NCI-H146 treated with DMSO at 0.1 percent for 48 hours (cell line): ENCODE measurements at regions not wholly inside any gene's neighbourhood (a gene's known extent, or its start where the extent isn't known, plus 50 kb on each side); places are given as distances from the start of the nearest gene placed in this dataset.
A peak's percentile ranks its signal among the peaks of the same experiment; 100 is the strongest.
"Not testable (repeated sequence)": the region's sequence is repeated elsewhere in the genome, so short reads cannot be mapped to it uniquely, and the experiment has no call there.

Experiments used
- DNase-seq: peaks from one replicate; lab custom pipeline; 2025; ENCODE audit not compliant: unreplicated experiment; lab: John Stamatoyannopoulos, UW

- no peak for DNase-seq
Measured at GRCh38 chr5:104119529-104119928, 556.9 kb upstream of the NUDT12 start.

DNA sequence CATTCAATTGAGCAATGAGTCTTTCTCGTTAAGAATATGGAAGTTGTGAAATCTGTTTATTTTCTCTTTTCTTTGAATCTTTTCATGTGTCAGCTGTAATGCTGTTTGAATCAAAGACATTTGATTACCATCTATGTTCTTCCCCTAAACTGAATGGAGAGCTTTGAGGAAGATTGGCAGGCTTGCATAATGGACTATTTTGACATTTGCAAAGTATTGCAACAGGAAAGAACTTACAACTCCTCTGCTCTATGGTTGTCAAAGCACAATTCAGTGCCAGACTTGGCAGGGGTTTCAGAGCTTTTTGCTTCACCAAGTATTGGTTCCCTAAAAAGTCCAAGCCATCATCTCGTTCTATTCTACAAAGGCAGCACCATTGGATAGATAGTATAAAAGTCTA lies 549.0 kb upstream of the NUDT12 start:
- DNase-seq, result no peak

- no peak for DNase-seq
Measured at GRCh38 chr5:104096451-104096850, 533.9 kb upstream of the NUDT12 start.

- no peak for DNase-seq
Measured at GRCh38 chr5:104095527-104095926, 532.9 kb upstream of the NUDT12 start.

- DNase-seq, result no peak
Measured at GRCh38 chr5:104088876-104089778, 526.5 kb upstream of the NUDT12 start.

GRCh38 chr5:104084896-104085295 lies 522.3 kb upstream of the NUDT12 start:
- peak; percentile 73 for DNase-seq

- no peak for DNase-seq
Measured at GRCh38 chr5:104082754-104083153, 520.2 kb upstream of the NUDT12 start.

- DNase-seq, result no peak
Measured at GRCh38 chr5:104081232-104081631, 518.6 kb upstream of the NUDT12 start.

GRCh38 chr5:104080646-104081175 lies 518.1 kb upstream of the NUDT12 start:
- no peak for DNase-seq

GRCh38 chr5:104079861-104080645 lies 517.5 kb upstream of the NUDT12 start:
- not testable (repeated sequence) for DNase-seq

DNA sequence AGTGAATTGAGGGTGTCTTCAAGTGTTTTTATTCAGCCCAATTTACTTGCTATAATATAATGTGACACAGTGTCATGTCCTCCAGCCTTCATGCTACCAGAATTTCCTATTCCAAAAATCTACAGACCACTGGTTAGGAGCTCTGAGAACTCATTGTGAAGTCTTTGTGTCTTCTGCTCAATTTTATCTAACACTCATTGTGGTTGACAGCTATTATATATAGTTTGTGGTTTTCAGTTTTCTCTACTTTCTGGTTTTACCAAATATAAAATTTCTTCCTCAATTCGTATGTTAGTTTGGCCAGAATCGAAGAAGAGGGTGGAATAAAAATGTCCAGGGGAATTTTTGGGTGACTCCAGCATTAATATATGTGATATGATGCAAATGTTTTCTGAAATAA lies 509.3 kb upstream of the NUDT12 start:
- DNase-seq, result no peak

DNA sequence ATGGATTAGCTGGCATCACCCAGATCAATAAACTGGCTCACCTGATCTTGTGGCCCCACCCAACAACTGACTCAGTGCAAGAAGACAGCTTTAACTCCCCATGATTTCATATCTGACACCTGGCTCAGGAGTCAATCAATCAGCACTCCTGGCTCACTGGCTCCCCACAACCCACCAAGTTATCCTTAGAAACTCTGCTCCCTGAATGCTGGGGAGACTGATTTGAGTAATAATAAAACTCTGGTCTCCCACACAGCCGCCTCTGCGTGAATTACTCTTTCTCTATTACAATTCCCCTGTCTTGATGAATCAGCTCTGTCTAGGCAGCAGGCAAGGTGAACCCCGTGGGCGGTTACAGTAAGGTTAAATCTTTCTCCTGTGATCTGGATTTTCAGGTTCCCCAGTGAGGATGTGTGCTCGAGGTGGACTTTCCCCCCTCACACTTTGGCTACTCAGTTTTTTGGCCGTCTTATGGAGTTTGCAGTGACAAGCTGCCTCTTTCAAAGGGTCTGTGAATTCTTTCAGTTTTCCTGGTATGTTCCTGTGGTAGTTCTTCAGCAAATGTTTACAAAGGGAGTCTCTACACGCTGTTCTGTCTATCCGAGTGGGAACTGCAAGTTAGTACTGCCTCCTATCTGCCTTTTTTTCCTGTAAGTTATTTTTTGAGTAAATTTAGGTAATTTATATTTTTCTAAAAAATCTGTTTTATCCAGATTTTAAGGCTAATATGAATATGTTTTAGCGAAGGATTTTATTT lies 500.2 kb upstream of the NUDT12 start:
- DNase-seq, result no peak

DNA sequence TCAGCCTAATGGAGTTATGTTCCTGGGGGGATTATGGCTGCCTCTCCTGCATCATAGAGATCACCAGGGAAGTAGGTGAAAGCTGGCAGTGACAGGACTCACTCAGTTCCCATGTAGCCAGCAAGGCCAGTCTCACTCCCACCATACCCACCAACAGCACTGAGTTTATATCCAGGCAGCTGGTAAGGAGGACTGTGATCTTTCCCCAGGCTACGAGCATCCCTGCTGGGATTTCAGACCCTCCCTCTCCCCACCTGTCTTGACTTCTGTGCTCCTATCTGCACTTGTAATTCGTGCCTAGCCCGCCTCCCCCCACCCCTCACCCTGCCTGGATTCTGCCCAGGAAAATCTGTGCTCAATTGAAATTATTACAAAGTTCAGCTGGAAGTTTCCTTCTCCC lies 499.1 kb upstream of the NUDT12 start:
- no peak for DNase-seq

GRCh38 chr5:104053353-104053649 lies 490.7 kb upstream of the NUDT12 start:
- DNase-seq, result no peak

- no peak for DNase-seq
Measured at GRCh38 chr5:104052558-104053352, 490.2 kb upstream of the NUDT12 start.

- DNase-seq, result no peak
Measured at GRCh38 chr5:104050436-104050835, 487.8 kb upstream of the NUDT12 start.

- no peak for DNase-seq
Measured at GRCh38 chr5:104049752-104050151, 487.2 kb upstream of the NUDT12 start.

GRCh38 chr5:104048231-104048630 lies 485.6 kb upstream of the NUDT12 start:
- DNase-seq, result no peak

DNA sequence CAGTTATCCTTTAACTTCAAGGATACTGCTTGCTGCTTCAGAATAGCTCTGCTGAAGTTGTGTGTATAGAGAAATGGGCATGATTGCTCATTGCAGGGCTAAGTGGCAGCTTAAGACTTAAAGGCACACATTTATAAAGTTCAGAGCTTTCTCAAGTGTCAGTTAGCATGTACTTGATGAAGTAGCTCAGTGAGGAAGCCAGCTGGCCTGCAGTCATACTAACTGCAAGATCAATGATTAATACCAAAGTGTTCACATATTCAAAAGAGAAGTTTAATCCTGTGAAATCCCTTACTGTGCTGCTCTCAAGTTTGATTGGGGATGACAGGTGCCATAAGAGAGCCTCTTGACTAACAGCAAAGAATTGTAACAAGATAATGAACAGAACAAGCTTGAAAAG lies 483.4 kb upstream of the NUDT12 start:
- DNase-seq, result no peak

DNA sequence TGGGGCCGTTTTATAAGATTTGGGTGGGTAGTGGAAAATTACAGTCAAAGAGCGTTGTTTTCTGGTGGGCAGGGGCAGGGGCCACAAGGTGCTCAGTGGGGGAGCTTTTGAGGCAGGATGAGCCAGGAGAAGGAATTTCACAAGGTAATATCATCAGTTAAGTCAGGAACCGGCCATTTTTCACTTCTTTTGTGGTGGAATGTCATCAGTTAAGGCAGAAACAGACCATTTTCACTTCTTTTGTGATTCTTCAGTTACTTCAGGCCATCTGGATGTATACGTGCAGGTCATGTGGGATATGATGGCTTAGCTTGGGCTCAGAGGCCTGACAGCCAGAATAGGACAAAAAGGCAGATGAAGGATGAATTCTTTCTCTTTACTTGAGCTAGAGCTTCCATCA lies 477.3 kb upstream of the NUDT12 start:
- DNase-seq, result not testable (repeated sequence)

DNA sequence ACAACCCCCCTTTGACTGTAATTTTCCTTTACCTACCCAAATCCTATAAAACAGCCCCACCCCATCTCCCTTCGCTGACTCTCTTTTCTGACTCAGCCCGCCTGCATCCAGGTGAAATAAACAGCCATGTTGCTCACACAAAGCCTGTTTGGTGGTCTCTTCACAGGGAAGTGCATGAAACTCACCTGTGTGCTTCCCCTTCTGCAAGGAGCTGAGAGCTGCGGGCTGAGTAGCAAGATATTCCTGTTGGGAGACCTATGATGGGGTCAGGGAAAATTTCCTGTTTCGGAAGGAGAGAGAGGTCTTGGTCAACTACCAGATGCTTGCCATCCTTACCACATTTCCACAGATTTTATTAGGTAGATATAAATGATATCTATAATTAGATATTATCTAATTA lies 474.5 kb upstream of the NUDT12 start:
- not testable (repeated sequence) for DNase-seq
